ENCODE measurements at regions not wholly inside any gene's neighbourhood (a gene's known extent, or its start where the extent isn't known, plus 50 kb on each side); places are given as distances from the start of the nearest gene placed in this dataset.
A peak's percentile ranks its signal among the peaks of the same experiment; 100 is the strongest.

- no peak for TF ChIP-seq CTCF (IDR thresholded peaks at IDR 0.05; ENCODE audit: low read depth, low read length)
- no peak overlapping the region for H3K4me3 ChIP-seq (replicated peaks in 1 of 2; ENCODE audit: low read depth in 2 of 2, low read length in 2 of 2)
- DNase-seq (ENCODE audit: low read depth in 2 of 2), result no peak
These were observed 476.0 kb upstream of the ANO3 start for GRCh38 chr11:25855916-25856315.

DNA sequence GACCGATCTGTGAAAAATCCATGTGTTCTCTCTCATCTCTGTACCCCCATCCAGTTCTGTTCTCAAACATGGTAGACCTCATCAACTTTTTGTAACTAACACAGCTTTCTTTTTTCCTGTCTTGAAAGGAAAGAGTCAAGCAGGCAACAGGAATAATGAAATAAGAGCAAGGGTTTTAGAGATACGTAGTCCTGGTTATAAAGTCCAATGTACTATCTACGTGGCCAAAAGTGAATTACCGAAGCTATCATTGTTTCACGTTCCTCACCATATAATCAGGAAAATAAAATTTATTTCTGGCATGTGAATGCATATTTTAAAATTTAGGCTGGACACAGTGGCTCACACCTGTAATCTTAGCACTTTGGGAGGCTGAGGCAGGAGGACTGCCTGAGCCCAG is 472.2 kb upstream of the ANO3 start:
- TF ChIP-seq CTCF (IDR thresholded peaks at IDR 0.05; ENCODE audit: low read depth, low read length), result no peak
- DNase-seq (ENCODE audit: low read depth in 2 of 2), result no peak
- no peak overlapping the region for H3K4me3 ChIP-seq (replicated peaks in 1 of 2; ENCODE audit: low read depth in 2 of 2, low read length in 2 of 2)

- no peak overlapping the region for H3K4me3 ChIP-seq (replicated peaks in 1 of 2; ENCODE audit: low read depth in 2 of 2, low read length in 2 of 2)
- DNase-seq (ENCODE audit: low read depth in 2 of 2), result peak; percentile 41 to 64
- TF ChIP-seq CTCF (IDR thresholded peaks at IDR 0.05; ENCODE audit: low read depth, low read length), result no peak
These were observed 471.1 kb upstream of the ANO3 start for GRCh38 chr11:25860677-25861450.

- DNase-seq (ENCODE audit: low read depth in 2 of 2), result no peak
- H3K4me3 ChIP-seq (replicated peaks in 1 of 2; ENCODE audit: low read depth in 2 of 2, low read length in 2 of 2), result no peak overlapping the region
- no peak for TF ChIP-seq CTCF (IDR thresholded peaks at IDR 0.05; ENCODE audit: low read depth, low read length)
These were observed 469.8 kb upstream of the ANO3 start for GRCh38 chr11:25862159-25862558.

GRCh38 chr11:25863986-25864385 is 467.9 kb upstream of the ANO3 start:
- TF ChIP-seq CTCF (IDR thresholded peaks at IDR 0.05; ENCODE audit: low read depth, low read length), result no peak
- DNase-seq (ENCODE audit: low read depth in 2 of 2), result no peak
- H3K4me3 ChIP-seq (replicated peaks in 1 of 2; ENCODE audit: low read depth in 2 of 2, low read length in 2 of 2), result no peak overlapping the region

- DNase-seq (ENCODE audit: low read depth in 2 of 2), result no peak
- H3K4me3 ChIP-seq (replicated peaks in 1 of 2; ENCODE audit: low read depth in 2 of 2, low read length in 2 of 2), result no peak overlapping the region
- TF ChIP-seq CTCF (IDR thresholded peaks at IDR 0.05; ENCODE audit: low read depth, low read length), result no peak
These were observed 455.4 kb upstream of the ANO3 start for GRCh38 chr11:25876456-25876965.
